Right ventricle myocardium inferior (tissue), 1 donor: ENCODE measurements at regions not wholly inside any gene's neighbourhood (a gene's known extent, or its start where the extent isn't known, plus 50 kb on each side); places are given as distances from the start of the nearest gene placed in this dataset.
A peak's percentile ranks its signal among the peaks of the same experiment; 100 is the strongest.

Source experiments
- ATAC-seq: fragments of 200-7000 bp; cut with Tn5 transposase; one replicate; pipeline ENCODE4 v1.9.1; 2020; ENCODE audit warnings: mild to moderate bottlenecking, moderate library complexity
- DNase-seq: peaks from one replicate; pipeline ENCODE4 v3.0.0; 2021; ENCODE audit errors: missing footprints
- intact Hi-C: fragments of 100-400 bp; cut with DNase I; formaldehyde crosslinking; loops from one replicate; pipeline ENCODE4 v1.11.0; 2022
- donor health status: DM: no; HTN: yes; CAD: no; lungs with severe emphysema.

GRCh38 chr4:147328189-147328588, 152.7 kb upstream of the EDNRA start:
- ATAC-seq (no peak), DNase-seq (no peak)
- intact Hi-C loops: loop anchor here (10.0 kb wide), 1 partner anchor 153 kb away; no protein-coding TSS in a partner anchor

DNA sequence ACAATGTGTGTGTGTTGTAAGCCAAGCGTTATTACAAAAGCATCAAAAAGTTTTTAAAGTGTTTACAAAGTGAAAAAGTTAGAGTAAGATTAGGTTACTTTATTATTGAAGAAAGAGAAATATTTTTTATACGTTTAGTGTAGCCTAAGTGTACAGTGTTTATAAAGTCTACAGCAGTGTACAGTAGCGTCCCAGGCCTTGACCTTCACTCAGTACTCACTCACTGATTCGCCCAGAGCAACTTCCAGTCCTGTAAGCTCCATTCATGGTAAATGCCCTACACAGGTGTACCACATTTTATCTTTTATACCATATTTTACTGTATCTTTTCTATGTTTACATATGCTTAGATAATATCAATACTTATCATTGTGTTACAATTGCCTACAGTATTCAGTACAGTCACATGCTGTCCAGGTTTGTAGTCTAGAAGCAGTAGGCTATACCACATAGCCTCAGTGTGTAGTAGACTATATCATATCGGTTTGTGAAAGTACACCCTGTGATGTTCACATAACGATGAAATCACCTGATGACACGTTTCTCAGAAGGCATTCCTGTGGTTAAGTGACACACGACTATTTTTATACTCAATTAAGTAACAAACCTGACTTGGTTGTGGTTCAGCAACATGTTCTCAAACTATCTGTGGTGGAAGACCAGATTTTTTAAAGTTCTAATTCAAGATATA, 152.0 kb upstream of the EDNRA start:
- ATAC-seq: no peak
- intact Hi-C loops: loop anchor here (10.0 kb wide), 1 partner anchor 154 kb away; no protein-coding TSS in a partner anchor
- DNase-seq: no peak

- no peak for DNase-seq
- no peak for ATAC-seq
- intact Hi-C loops: no loop called here
These were observed 148.8 kb upstream of the EDNRA start for GRCh38 chr4:147332091-147332490.

DNA sequence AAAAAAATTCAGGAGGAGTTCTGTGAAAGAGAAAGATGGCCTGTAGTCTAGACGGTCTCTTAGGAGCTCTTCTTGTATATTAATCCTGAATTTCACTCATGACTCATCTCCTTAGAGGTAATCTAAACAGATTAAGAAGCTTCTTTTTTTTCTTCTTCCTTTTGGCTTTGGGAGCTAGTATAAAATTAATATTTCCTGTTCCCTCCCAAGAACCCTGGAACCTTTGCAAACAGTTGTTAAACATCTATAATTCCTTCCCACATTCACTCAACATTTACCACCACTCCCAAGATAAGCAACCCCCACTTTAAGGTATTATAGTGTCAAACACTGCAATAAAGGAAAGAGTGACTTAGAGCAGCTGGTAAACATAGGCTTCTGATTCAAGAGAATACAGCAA, 146.4 kb upstream of the EDNRA start:
- intact Hi-C loops: no loop called here

DNA sequence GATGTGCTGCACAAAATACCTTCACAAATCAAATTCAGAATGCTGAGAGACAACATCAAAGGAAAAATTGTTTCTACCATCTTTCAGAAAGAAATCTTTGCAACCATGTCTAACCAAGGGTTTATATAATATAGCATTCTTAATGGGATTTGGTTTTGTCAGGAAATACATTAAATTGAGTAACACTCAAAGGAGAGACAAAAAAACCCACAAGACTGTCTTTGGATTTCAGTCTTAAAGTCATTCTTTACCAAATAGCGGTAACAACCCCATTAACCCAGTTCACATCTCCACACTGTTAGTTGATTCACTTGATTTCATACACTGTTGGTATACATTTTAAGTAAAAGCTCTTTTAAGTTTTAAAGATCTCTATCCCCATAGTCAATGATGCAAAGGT, 145.7 kb upstream of the EDNRA start:
- DNase-seq (no peak), ATAC-seq (no peak)
- intact Hi-C loops: no loop called here

More for the DNA sequence above, 146.4 kb upstream of the EDNRA start:
- DNase-seq (no peak), ATAC-seq (no peak)

DNA sequence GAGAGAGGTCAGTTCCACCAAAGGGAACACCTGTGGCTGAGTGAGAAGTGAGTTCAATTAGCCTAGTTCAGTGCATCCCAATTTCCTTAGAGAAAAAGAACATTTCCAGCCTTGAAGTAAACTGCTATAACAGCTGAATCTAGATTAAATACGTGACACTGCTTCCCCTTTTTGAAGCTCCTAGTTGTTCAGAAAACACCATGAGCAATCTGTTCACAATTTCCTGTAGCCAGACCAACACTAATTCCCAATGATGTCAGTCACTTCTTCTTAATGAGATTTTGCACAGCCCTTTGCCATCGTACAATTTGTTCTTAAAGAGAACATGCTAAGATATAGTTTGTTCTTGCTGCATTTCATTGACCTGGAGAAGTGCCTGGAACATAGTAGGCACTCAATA, 144.6 kb upstream of the EDNRA start:
- intact Hi-C loops: no loop called here
- DNase-seq (no peak), ATAC-seq (no peak)

DNA sequence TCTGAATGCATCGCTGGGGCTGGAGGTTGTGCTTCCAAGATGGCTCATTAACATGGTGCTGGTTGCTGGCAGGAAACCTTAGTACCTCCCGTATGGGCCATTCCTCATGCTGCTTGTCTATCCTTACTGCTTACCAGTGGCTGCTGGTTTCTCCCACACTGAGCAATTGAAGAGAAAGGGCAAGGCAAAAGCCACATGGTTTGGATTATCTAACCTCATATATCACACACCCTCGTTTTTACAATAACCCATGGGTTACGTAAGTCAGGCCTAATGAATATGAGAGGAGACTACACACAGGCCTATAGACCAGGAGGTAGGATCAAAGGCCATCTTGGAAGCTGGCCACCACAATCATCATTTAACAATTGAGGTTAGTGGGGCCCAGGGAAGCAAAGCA, 141.8 kb upstream of the EDNRA start:
- DNase-seq: no peak
- ATAC-seq: no peak
- intact Hi-C loops: no loop called here

DNA sequence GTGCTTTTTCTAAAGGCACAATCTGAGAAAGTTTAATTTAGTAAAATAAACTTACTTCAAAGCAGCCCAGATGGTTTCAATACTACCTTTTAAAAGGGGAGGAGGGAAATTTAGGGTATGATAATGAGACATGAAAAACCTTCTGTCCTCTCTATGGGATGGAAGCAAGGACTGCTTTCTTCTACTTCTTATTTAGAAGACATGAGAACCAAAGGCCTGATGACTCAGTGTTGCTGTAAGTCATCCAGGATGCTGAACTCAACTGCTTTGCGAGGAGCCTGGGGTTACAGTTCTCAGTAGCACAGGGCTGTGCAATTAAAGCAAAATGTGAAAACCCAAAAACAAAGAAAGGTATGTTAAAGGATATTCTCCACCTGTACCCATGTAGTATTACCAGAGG, 140.8 kb upstream of the EDNRA start:
- intact Hi-C loops: no loop called here
- ATAC-seq: no peak
- DNase-seq: no peak

- intact Hi-C loops: no loop called here
- ATAC-seq: no peak
- no peak for DNase-seq
These were observed 140.2 kb upstream of the EDNRA start for GRCh38 chr4:147340591-147341120.

DNA sequence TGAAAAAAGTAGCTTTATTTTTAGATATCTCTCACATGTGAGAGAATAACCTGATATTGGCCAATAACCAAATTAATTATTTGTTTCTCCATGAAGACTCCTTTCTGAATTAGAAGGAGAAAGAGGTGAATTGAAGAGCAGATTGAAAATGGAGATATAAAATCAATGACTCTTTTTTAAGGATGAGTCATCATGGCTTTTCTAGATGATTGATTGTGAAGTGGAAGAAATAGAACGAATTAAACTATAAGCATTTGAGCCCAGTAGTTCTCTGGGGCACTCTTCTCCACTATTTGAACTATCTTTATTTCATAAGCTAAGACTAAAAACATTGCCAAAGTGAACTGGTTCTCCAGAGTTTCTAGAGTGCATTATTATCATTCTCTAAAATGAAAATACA, 137.2 kb upstream of the EDNRA start:
- intact Hi-C loops: no loop called here
- DNase-seq (no peak), ATAC-seq (no peak)

DNA sequence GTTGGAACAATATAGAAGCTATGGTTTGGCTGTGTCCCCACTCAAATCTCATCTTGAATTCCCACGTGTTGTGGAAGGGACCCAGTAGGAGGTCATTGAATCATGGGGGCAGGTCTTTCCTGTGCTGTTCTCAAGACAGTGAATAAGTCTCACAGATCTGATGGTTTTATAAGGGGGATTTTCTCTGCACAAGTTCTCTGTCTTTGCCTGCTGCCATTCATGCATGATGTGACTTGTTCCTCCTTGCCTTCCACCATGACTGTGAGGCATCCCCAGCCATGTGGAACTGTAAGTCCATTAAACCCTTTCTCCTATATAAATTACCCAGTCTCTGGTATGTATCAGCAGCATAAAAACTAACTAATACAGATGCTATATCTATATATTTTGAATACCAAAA, 135.2 kb upstream of the EDNRA start:
- DNase-seq: no peak
- intact Hi-C loops: no loop called here
- no peak for ATAC-seq

DNA sequence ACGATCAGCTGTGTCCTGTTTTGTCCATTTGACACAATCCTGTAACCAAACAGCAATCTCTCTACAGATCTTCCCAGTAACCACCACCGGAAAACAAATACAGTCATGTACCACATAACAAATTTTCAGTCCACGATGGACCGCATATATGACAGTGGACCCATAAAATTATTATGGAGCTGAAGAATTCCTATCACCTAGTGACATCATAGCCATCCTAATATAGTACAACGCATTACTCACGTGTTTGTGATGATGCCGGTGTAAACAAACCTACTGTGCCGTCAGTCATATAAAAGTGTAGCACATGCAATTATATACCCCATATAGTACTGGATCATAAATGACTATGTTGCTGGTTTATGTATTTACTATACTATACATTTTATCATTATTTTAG, 133.7 kb upstream of the EDNRA start:
- intact Hi-C loops: no loop called here
- DNase-seq: no peak
- ATAC-seq: no peak

GRCh38 chr4:147349193-147349592, 131.7 kb upstream of the EDNRA start:
- ATAC-seq: no peak
- DNase-seq: no peak
- intact Hi-C loops: no loop called here

GRCh38 chr4:147351083-147351787, 129.7 kb upstream of the EDNRA start:
- ATAC-seq: no peak
- intact Hi-C loops: no loop called here
- no peak for DNase-seq

GRCh38 chr4:147354237-147354636, 126.7 kb upstream of the EDNRA start:
- intact Hi-C loops: no loop called here
- DNase-seq: no peak
- ATAC-seq: no peak

GRCh38 chr4:147355032-147355656, 125.8 kb upstream of the EDNRA start:
- ATAC-seq (no peak), DNase-seq (no peak)
- intact Hi-C loops: no loop called here

DNA sequence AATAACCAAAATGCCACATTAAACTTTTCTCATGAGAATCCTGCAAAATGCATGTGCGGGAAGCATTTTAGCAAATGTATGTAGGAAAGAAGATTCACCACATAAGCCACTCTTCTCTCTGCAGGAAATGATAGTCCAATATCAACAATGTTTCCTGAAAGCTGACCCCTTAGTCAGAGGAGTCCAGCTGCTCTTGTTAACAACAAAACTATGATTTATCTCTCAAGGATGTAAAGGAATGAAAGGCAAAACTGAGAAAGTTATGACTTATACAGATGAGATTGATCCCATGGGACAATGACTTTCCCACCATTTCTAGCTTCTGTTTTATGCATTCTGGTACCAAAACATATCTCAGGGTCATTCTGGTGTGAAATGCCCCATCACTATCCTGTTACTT, 125.0 kb upstream of the EDNRA start:
- intact Hi-C loops: no loop called here
- ATAC-seq (no peak), DNase-seq (no peak)

- DNase-seq: no peak
- no peak for ATAC-seq
- intact Hi-C loops: no loop called here
These were observed 120.6 kb upstream of the EDNRA start for GRCh38 chr4:147360301-147360700.

DNA sequence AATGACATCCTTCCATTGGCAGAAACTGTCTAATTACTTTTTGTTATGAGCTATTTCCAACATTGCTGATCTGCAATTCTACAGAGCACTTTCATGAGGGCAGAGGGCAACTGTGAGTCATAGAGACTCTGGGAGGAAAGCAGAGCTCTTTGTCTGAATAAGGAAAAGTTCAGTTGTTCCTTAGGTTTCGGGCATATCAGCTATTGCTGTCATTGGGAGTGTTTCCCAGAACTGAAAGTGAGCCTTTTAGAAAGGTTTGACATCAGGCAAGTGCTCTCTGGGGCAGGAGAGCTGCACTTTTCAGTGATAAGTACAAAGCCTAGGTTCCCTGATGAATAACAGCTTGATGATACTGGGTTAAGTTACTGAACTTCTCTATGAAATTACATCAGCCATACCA, 119.2 kb upstream of the EDNRA start:
- DNase-seq: no peak
- peak; percentile 80 for ATAC-seq
- intact Hi-C loops: no loop called here

GRCh38 chr4:147362938-147363337, 118.0 kb upstream of the EDNRA start:
- DNase-seq (peak; percentile 85), ATAC-seq (peak; percentile 76)
- intact Hi-C loops: no loop called here
